Liver (tissue), 8 donors: ENCODE measurements at regions not wholly inside any gene's neighbourhood (a gene's known extent, or its start where the extent isn't known, plus 50 kb on each side); places are given as distances from the start of the nearest gene placed in this dataset.

Source experiments
- DNase-seq: peaks from one replicate; pipeline ENCODE4 v3.0.0-alpha.2; 2017; ENCODE audit warnings: low spot score
- H3K27ac ChIP-seq, 2 donors: one replicate each; pipeline ENCODE4 v1.7.0; 2013; ENCODE audit warnings: inconsistent platforms in 2 of 2, low read length in 2 of 2, control low read depth in 1 of 2, low read depth in 1 of 2, mild to moderate bottlenecking in 1 of 2
- H3K27me3 ChIP-seq, 4 donors: one replicate each; pipeline versions ENCODE4 v1.6.1 to v1.7.0; 2013; ENCODE audit warnings: low read length in 3 of 4, inconsistent platforms in 1 of 4, mild to moderate bottlenecking in 1 of 4, moderate library complexity in 1 of 4; ENCODE audit not compliant: control insufficient read depth in 4 of 4, insufficient read depth in 4 of 4
- H3K36me3 ChIP-seq, 4 donors: one replicate each; pipeline versions ENCODE4 v1.6.1 to v1.7.0; 2013; ENCODE audit warnings: low read length in 3 of 4, mild to moderate bottlenecking in 3 of 4, low read depth in 1 of 4, moderate library complexity in 1 of 4; ENCODE audit not compliant: control insufficient read depth in 4 of 4, insufficient read depth in 3 of 4
- H3K4me1 ChIP-seq, 4 donors: one replicate each; pipeline versions ENCODE4 v1.6.1 to v1.7.0; 2013; ENCODE audit warnings: low read length in 3 of 4, mild to moderate bottlenecking in 3 of 4, moderate library complexity in 1 of 4; ENCODE audit not compliant: control insufficient read depth in 4 of 4, insufficient read depth in 4 of 4
- H3K4me3 ChIP-seq, 3 donors: one replicate each; pipeline versions ENCODE4 v1.6.1 to v1.7.0; 2013; ENCODE audit warnings: low read length in 3 of 3, control low read depth in 1 of 3, low read depth in 1 of 3, mild to moderate bottlenecking in 1 of 3
- H3K9ac ChIP-seq, 2 donors: one replicate each; pipeline ENCODE4 v1.7.0; 2013; ENCODE audit warnings: low read length in 2 of 2, mild to moderate bottlenecking in 2 of 2, moderate library complexity in 2 of 2, control low read depth in 1 of 2, low read depth in 1 of 2
- H3K9me3 ChIP-seq, 4 donors: one replicate each; pipeline versions ENCODE4 v1.6.1 to v1.7.0; 2013; ENCODE audit warnings: low read length in 3 of 4; ENCODE audit not compliant: control insufficient read depth in 4 of 4
- EGR1 ChIP-seq, 2 donors: IDR thresholded peaks; 2 replicates each; pipeline ENCODE4 v1.6.1; 2016 to 2018; ENCODE audit warnings: antibody characterized with exemption in 2 of 2, low read depth in 2 of 2
- GABPA ChIP-seq, 2 donors: IDR thresholded peaks in 1 of 2; conservative IDR thresholded peaks in 1 of 2; 2 replicates each; pipeline ENCODE4 v1.6.1; 2016; ENCODE audit warnings: antibody characterized with exemption in 2 of 2, mild to moderate bottlenecking in 1 of 2, moderate library complexity in 1 of 2
- HNF4A ChIP-seq, 2 donors: conservative IDR thresholded peaks; 2 replicates each; pipeline ENCODE4 v1.6.1; 2016; ENCODE audit warnings: antibody characterized with exemption in 2 of 2, mild to moderate bottlenecking in 2 of 2
- HNF4G ChIP-seq: IDR thresholded peaks from 2 replicates; pipeline ENCODE4 v1.6.1; 2016; ENCODE audit warnings: antibody characterized with exemption
- JUND ChIP-seq, 2 donors: IDR thresholded peaks; 2 replicates each; pipeline ENCODE4 v1.6.1; 2016; ENCODE audit warnings: antibody characterized with exemption in 2 of 2
- RAD21 ChIP-seq, 2 donors: IDR thresholded peaks; 2 replicates each; pipeline ENCODE4 v1.6.1; 2016; ENCODE audit warnings: antibody characterized with exemption in 2 of 2, mild to moderate bottlenecking in 2 of 2
- RXRA ChIP-seq, 2 donors: IDR thresholded peaks; 2 replicates each; pipeline ENCODE4 v1.6.1; 2017 to 2018; ENCODE audit warnings: antibody characterized with exemption in 2 of 2, mild to moderate bottlenecking in 1 of 2
- SP1 ChIP-seq: IDR thresholded peaks from 2 replicates; pipeline ENCODE4 v1.6.1; 2018; ENCODE audit warnings: antibody characterized with exemption, mild to moderate bottlenecking
- TAF1 ChIP-seq: conservative IDR thresholded peaks from 2 replicates; pipeline ENCODE4 v1.6.1; 2016; ENCODE audit warnings: antibody characterized with exemption, mild to moderate bottlenecking
- YY1 ChIP-seq: IDR thresholded peaks from 2 replicates; pipeline ENCODE4 v1.6.1; 2016; ENCODE audit warnings: antibody characterized with exemption, mild to moderate bottlenecking
- WGBS: extraction: QIAGEN DNeasy Blood & Tissue Kit; methylation state at CpG from one replicate; pipeline ENCODE4 v1.1.7; 2013; 5-methylcytosine and 5-hydroxymethylcytosine counted together
- TF ChIP-seq, protein P1 (sequence below): IDR thresholded peaks from 2 replicates; pipeline ENCODE4 v1.6.1; 2016; ENCODE audit warnings: antibody characterized with exemption
- TF ChIP-seq, protein P2 (sequence below): fragments of 150-350 bp; IDR thresholded peaks from 2 replicates; pipeline ENCODE4 v1.5.1; 2017; ENCODE audit warnings: improper control_type of control experiment, low read depth, low read length; ENCODE audit not compliant: missing input control
- TF ChIP-seq, protein P3 (sequence below): IDR thresholded peaks from 2 replicates; pipeline ENCODE4 v1.6.1; 2016; ENCODE audit warnings: antibody characterized with exemption
- donor health status: healthy.
- donor health status: healthy.
- donor health status: healthy.
- donor health status: healthy.
- donor health status: healthy.

DNA sequence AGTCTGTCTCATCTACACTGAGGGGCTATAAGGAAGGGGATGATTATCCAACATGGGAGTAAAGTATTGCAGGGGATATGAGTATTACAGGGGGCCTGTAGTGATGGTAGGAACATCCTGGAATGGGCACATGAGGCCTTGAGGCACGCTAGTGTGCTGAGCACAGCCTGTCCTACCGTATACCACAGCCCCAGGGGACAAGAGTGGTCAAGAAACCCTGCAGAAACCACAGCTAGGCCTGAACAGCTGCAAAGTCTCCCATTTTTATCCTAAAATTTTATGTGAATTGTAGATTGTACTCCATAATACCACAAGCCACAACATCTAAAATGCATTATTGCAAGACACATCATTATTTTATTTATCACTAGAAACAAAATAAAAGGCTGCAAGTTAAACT lies 136.3 kb upstream of the ASTN2 start:
- WGBS: 66% methylated on average over 2 of the region's 2 CpGs

DNA sequence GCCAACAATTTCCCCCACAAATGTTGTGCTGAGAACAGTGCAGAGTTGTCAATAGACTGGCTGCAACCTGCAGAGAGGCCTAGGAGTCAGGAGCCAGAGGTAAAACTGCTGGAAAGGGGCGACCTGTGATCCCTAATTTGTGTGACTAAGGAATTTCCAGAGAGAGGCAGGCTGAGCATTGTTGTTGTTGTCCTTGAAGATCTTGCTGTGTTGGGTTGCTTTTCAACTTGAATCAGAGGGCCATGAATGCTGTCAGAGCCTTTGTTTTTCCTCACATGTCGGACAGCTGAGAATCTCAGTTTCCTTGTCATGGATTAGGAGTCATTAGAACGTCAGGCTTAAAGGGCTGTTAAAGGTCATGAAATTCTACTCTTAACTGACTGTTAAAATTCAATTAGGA lies 134.6 kb upstream of the ASTN2 start:
- Histone ChIP-seq H3K27ac (no peak overlapping the region), H3K4me3 (no peak overlapping the region), H3K9me3 (no peaks in the 10 kb centered on the region), H3K27me3 (no peaks in the 10 kb centered on the region), H3K4me1 (peaks cover 0 to 8% (median 6%) of the 10 kb centered on the region in 4 donors), H3K36me3 (no peaks in the 10 kb centered on the region), H3K9ac (no peak overlapping the region)
- TF ChIP-seq YY1 (no peak), RAD21 (IDR thresholded peaks at IDR 0.05) (no peak), SP1 (no peak), RXRA (IDR thresholded peaks at IDR 0.05) (no peak), HNF4G (no peak), JUND (IDR thresholded peaks at IDR 0.05) (no peak), EGR1 (IDR thresholded peaks at IDR 0.05; ENCODE audit: low read depth in 2 of 2) (no peak), HNF4A (conservative IDR thresholded peaks at IDR 0.05) (no peak), TAF1 (no peak)
- TF ChIP-seq, protein P1, sequence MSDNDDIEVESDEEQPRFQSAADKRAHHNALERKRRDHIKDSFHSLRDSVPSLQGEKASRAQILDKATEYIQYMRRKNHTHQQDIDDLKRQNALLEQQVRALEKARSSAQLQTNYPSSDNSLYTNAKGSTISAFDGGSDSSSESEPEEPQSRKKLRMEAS: no peak
- TF ChIP-seq, protein P2, sequence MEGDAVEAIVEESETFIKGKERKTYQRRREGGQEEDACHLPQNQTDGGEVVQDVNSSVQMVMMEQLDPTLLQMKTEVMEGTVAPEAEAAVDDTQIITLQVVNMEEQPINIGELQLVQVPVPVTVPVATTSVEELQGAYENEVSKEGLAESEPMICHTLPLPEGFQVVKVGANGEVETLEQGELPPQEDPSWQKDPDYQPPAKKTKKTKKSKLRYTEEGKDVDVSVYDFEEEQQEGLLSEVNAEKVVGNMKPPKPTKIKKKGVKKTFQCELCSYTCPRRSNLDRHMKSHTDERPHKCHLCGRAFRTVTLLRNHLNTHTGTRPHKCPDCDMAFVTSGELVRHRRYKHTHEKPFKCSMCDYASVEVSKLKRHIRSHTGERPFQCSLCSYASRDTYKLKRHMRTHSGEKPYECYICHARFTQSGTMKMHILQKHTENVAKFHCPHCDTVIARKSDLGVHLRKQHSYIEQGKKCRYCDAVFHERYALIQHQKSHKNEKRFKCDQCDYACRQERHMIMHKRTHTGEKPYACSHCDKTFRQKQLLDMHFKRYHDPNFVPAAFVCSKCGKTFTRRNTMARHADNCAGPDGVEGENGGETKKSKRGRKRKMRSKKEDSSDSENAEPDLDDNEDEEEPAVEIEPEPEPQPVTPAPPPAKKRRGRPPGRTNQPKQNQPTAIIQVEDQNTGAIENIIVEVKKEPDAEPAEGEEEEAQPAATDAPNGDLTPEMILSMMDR: no peak
- TF ChIP-seq, protein P3, sequence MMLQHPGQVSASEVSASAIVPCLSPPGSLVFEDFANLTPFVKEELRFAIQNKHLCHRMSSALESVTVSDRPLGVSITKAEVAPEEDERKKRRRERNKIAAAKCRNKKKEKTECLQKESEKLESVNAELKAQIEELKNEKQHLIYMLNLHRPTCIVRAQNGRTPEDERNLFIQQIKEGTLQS: no peak
- WGBS: 84% methylated on average over 3 of the region's 3 CpGs
- no peak for DNase-seq

More for the DNA sequence above, 136.3 kb upstream of the ASTN2 start:
- TF ChIP-seq, protein P1: no peak
- TF ChIP-seq RAD21 (IDR thresholded peaks at IDR 0.05): no peak
- Histone ChIP-seq H3K27ac (no peak overlapping the region), H3K4me3 (no peak overlapping the region), H3K9me3 (no peaks in the 10 kb centered on the region), H3K9ac (no peak overlapping the region), H3K36me3 (no peaks in the 10 kb centered on the region), H3K4me1 (peaks cover 0 to 15% (median 13%) of the 10 kb centered on the region in 4 donors), H3K27me3 (no peaks in the 10 kb centered on the region)
- DNase-seq: no peak

DNA sequence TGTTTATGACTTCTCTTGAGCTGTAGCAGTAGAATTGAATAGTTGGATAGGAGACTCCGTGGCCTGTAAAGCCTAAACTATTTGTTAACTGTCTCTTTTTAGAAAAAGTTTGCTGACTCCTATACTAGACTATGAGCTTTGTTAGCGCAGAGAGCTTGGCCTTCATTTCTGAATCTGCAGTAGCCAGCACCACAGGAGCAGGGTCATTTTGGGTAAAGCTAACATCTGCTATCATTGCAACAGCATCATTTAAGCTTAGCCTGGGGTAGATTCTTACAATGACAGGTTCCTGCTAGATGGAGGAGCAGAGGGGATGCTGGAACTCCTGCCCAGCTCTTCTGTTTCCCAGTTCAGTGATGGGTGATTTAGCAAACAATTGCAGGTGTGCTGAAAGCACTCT lies 133.7 kb upstream of the ASTN2 start:
- TF ChIP-seq RXRA (IDR thresholded peaks at IDR 0.05) (peak in 1 of 2 donors; percentile 36), GABPA (IDR thresholded peaks at IDR 0.05 in 1 of 2, conservative IDR thresholded peaks at IDR 0.05 in 1 of 2) (no peak), EGR1 (IDR thresholded peaks at IDR 0.05; ENCODE audit: low read depth in 2 of 2) (no peak), TAF1 (no peak)
- WGBS: 53% methylated on average over 2 of the region's 2 CpGs
- Histone ChIP-seq H3K4me3 (no peak overlapping the region), H3K9me3 (no peaks in the 10 kb centered on the region), H3K27ac (no peak overlapping the region), H3K36me3 (no peaks in the 10 kb centered on the region), H3K27me3 (no peaks in the 10 kb centered on the region), H3K4me1 (peaks cover 0 to 8% (median 6%) of the 10 kb centered on the region in 4 donors), H3K9ac (no peak overlapping the region)
- no peak for DNase-seq
